EL (cell line): ENCODE measurements at regions not wholly inside any gene's neighbourhood (a gene's known extent, or its start where the extent isn't known, plus 50 kb on each side); places are given as distances from the start of the nearest gene placed in this dataset.

Experiments used
- DNase-seq: peaks from one replicate; pipeline ENCODE4 v3.0.0-alpha.2; 2016

GRCh38 chr13:31081316-31081715 is 80.4 kb downstream of the HSPH1 start:
- no peak for DNase-seq

GRCh38 chr13:31074756-31075155 is 86.9 kb downstream of the HSPH1 start:
- DNase-seq = no peak

GRCh38 chr13:31073859-31074718 is 87.6 kb downstream of the HSPH1 start:
- peak; percentile 10 for DNase-seq

GRCh38 chr13:31072041-31072440 is 89.7 kb downstream of the HSPH1 start:
- peak; percentile 65 for DNase-seq

GRCh38 chr13:31069808-31070534 is 91.7 kb downstream of the HSPH1 start:
- DNase-seq = no peak

GRCh38 chr13:31068119-31068423 is 93.6 kb downstream of the HSPH1 start:
- DNase-seq = no peak

- peak; percentile 78 for DNase-seq
Observed at GRCh38 chr13:31067416-31068118, 94.1 kb downstream of the HSPH1 start.

GRCh38 chr13:31064636-31065035 is 97.1 kb downstream of the HSPH1 start:
- DNase-seq = no peak

GRCh38 chr13:31063772-31064171 is 97.9 kb downstream of the HSPH1 start:
- DNase-seq = no peak

- no peak for DNase-seq
Observed at GRCh38 chr13:31060655-31061054, 101.0 kb downstream of the HSPH1 start.

- DNase-seq = no peak
Observed at GRCh38 chr13:31060220-31060619, 101.5 kb downstream of the HSPH1 start.

- no peak for DNase-seq
Observed at GRCh38 chr13:31057403-31058033, 104.2 kb downstream of the HSPH1 start.

GRCh38 chr13:31056644-31057271 is 104.9 kb downstream of the HSPH1 start:
- peak; percentile 30 for DNase-seq

- DNase-seq = no peak
Observed at GRCh38 chr13:31055589-31055988, 106.1 kb downstream of the HSPH1 start.

- DNase-seq = no peak
Observed at GRCh38 chr13:31054632-31055031, 107.1 kb downstream of the HSPH1 start.

- DNase-seq = no peak
Observed at GRCh38 chr13:31053896-31054295, 107.8 kb downstream of the HSPH1 start.

GRCh38 chr13:31053091-31053490 is 108.6 kb downstream of the HSPH1 start:
- DNase-seq = peak; percentile 49

- DNase-seq = no peak
Observed at GRCh38 chr13:31052478-31052877, 109.2 kb downstream of the HSPH1 start.

GRCh38 chr13:31051999-31052398 is 109.7 kb downstream of the HSPH1 start:
- no peak for DNase-seq

GRCh38 chr13:31050486-31051400 is 111.0 kb downstream of the HSPH1 start:
- DNase-seq = peak; percentile 26

GRCh38 chr13:31049833-31050232 is 111.9 kb downstream of the HSPH1 start:
- no peak for DNase-seq

- no peak for DNase-seq
Observed at GRCh38 chr13:31049083-31049482, 112.6 kb downstream of the HSPH1 start.
